HCT116 (cell line): ENCODE measurements at regions not wholly inside any gene's neighbourhood (a gene's known extent, or its start where the extent isn't known, plus 50 kb on each side); places are given as distances from the start of the nearest gene placed in this dataset.

Experiments used
- ATAC-seq: fragments of 200-7000 bp; cut with Tn5 transposase; 2 replicates; pipeline ENCODE4 v1.9.1; 2020; ENCODE audit warnings: mild to moderate bottlenecking, moderate library complexity
- BruUV-seq: library from RNA; stranded (reverse); fragments of 400-500 nt; replicated peaks from 2 replicates; lab custom pipeline; 2021; lab: Mats Ljungman, UMichigan
- CTCF ChIA-PET: fragments of 300-600 bp; sonication (Branson Sonifier 250); formaldehyde crosslinking; loops from one replicate; lab custom pipeline; 2021; ENCODE audit warnings: antibody characterized with exemption; lab: Charles Lee
- POLR2A ChIA-PET: fragments of 300-600, 350-600 bp; sonication (Branson Sonifier 250); formaldehyde crosslinking; loops from one replicate; lab custom pipeline; 2021; ENCODE audit warnings: antibody characterized with exemption; lab: Charles Lee
- RAD21 ChIA-PET, 2 experiments: fragments of 300-600 bp; sonication (Branson Sonifier 250); formaldehyde crosslinking; loops; one replicate each; lab custom pipeline; 2023; ENCODE audit warnings: low total read pairs in 2 of 2; ENCODE audit not compliant: uncharacterized antibody in 2 of 2, unreplicated experiment in 2 of 2, low non-redundant PET in 1 of 2; lab: Charles Lee
- DNase-seq: peaks from one replicate; pipeline ENCODE4 v3.0.0-alpha.2; 2010; ENCODE audit warnings: low read depth, low spot score
- H2AFZ ChIP-seq: fragments of 200-600 bp; shearing (Covaris generic), sonication (generic); 2 replicates; pipeline ENCODE4 v1.6.1; 2017; ENCODE audit warnings: low read depth, mixed run types, mixed read lengths, antibody characterized with exemption, low read length; ENCODE audit not compliant: poor library complexity, severe bottlenecking
- H3K27ac ChIP-seq: 2 replicates; pipeline ENCODE4 v1.5.1; 2012; ENCODE audit warnings: low read depth, low read length
- H3K27me3 ChIP-seq: fragments of 200-600 bp; sonication (generic); 2 replicates; pipeline ENCODE4 v1.6.1; 2016; ENCODE audit warnings: mixed run types, low read length, mixed read lengths; ENCODE audit not compliant: insufficient read depth
- H3K36me3 ChIP-seq, 2 experiments: fragments of 200-500 bp in 1 of 2; fragments of 200-600 bp in 1 of 2; sonication (Bioruptor generic) in 1 of 2; sonication (generic) in 1 of 2; 2 replicates each; pipeline versions ENCODE4 v1.5.1 to v1.6.1; 2014 to 2016; ENCODE audit warnings: low read length in 2 of 2, inconsistent platforms in 1 of 2, mixed read lengths in 1 of 2, mixed run types in 1 of 2; ENCODE audit not compliant: insufficient read depth in 2 of 2, control insufficient read depth in 1 of 2
- H3K4me1 ChIP-seq, 2 experiments: fragments of 200-600 bp in 1 of 2; sonication (generic) in 1 of 2; 2 replicates each; pipeline versions ENCODE4 v1.5.1 to v1.6.1; 2012 to 2017; ENCODE audit warnings: low read length in 2 of 2, inconsistent platforms in 1 of 2, mild to moderate bottlenecking in 1 of 2, mixed read lengths in 1 of 2, mixed run types in 1 of 2, moderate library complexity in 1 of 2; ENCODE audit not compliant: insufficient read depth in 2 of 2, control insufficient read depth in 1 of 2
- H3K4me2 ChIP-seq: fragments of 200-600 bp; sonication (generic); 2 replicates; pipeline ENCODE4 v1.6.1; 2017; ENCODE audit warnings: mixed run types, low read length, mixed read lengths
- H3K4me3 ChIP-seq, 2 experiments: fragments of 200-600 bp in 1 of 2; sonication (generic) in 1 of 2; replicated peaks in 1 of 2; 2 replicates each; pipeline ENCODE4 v1.5.1; 2011 to 2016; ENCODE audit warnings: low read length in 2 of 2, control low read depth in 1 of 2, low read depth in 1 of 2, mild to moderate bottlenecking in 1 of 2, mixed read lengths in 1 of 2, mixed run types in 1 of 2
- H3K79me2 ChIP-seq: fragments of 200-600 bp; sonication (generic); 2 replicates; pipeline ENCODE4 v1.6.1; 2017; ENCODE audit warnings: mild to moderate bottlenecking, mixed run types, low read length, moderate library complexity, mixed read lengths; ENCODE audit not compliant: insufficient read depth
- H3K9ac ChIP-seq: fragments of 200-600 bp; sonication (generic); 2 replicates; pipeline ENCODE4 v1.6.1; 2016; ENCODE audit warnings: low read length, mixed read lengths
- H3K9me2 ChIP-seq: fragments of 200-600 bp; sonication (generic), shearing (Covaris generic); 2 replicates; pipeline ENCODE4 v1.6.1; 2017; ENCODE audit warnings: mixed run types, mild to moderate bottlenecking, moderate library complexity; ENCODE audit not compliant: insufficient read depth
- H3K9me3 ChIP-seq, 2 experiments: fragments of 200-500 bp in 1 of 2; fragments of 200-600 bp in 1 of 2; sonication (Bioruptor generic) in 1 of 2; sonication (generic) in 1 of 2; 2 replicates each; pipeline ENCODE4 v1.6.1; 2014 to 2017; ENCODE audit warnings: low read length in 2 of 2, mixed read lengths in 2 of 2, inconsistent platforms in 1 of 2, low read depth in 1 of 2, mild to moderate bottlenecking in 1 of 2, mixed run types in 1 of 2, moderate library complexity in 1 of 2; ENCODE audit not compliant: control insufficient read depth in 1 of 2, insufficient read depth in 1 of 2
- H4K20me1 ChIP-seq: fragments of 200-600 bp; sonication (generic), shearing (Covaris generic); 2 replicates; pipeline ENCODE4 v1.6.1; 2017; ENCODE audit warnings: mixed run types, mild to moderate bottlenecking, moderate library complexity; ENCODE audit not compliant: insufficient read depth
- CEBPB ChIP-seq: IDR thresholded peaks from 2 replicates; pipeline ENCODE4 v1.6.1; 2012; ENCODE audit warnings: low read depth
- ELF1 ChIP-seq: IDR thresholded peaks from 2 replicates; pipeline ENCODE4 v1.6.1; 2012; ENCODE audit warnings: low read depth, borderline replicate concordance
- EZH2phosphoT487 ChIP-seq: fragments of 200-600 bp; IDR thresholded peaks from 2 replicates; pipeline ENCODE4 v1.6.1; 2018; ENCODE audit warnings: antibody characterized with exemption, borderline replicate concordance
- FOSL1 ChIP-seq: IDR thresholded peaks from 2 replicates; pipeline ENCODE4 v1.6.1; 2012; ENCODE audit warnings: low read depth
- JUND ChIP-seq: IDR thresholded peaks from 2 replicates; pipeline ENCODE4 v1.6.1; 2012
- intact Hi-C: fragments of 100-400 bp; cut with micrococcal nuclease; formaldehyde crosslinking; loops from 2 replicates; pipeline ENCODE4 v1.10.0; 2022
- TF ChIP-seq, protein P1 (sequence below): IDR thresholded peaks from 2 replicates; pipeline ENCODE4 v1.6.1; 2012; ENCODE audit warnings: low read depth
- TF ChIP-seq, protein P2 (sequence below): IDR thresholded peaks from 2 replicates; pipeline ENCODE4 v1.6.1; 2012

GRCh38 chr4:46444318-46445000, 54.5 kb upstream of the GABRA2 start:
- Histone ChIP-seq H3K4me1 (no peaks in the 10 kb centered on the region), H3K9ac (no peak overlapping the region), H3K4me2 (no peak overlapping the region), H3K79me2 (no peaks in the 10 kb centered on the region), H3K36me3 (no peaks in the 10 kb centered on the region), H3K4me3 (no peak overlapping the region), H2AFZ (no peak overlapping the region), H3K27ac (no peak overlapping the region), H3K9me3 (peaks cover 0 to 19% of the 10 kb centered on the region in 2 experiments; a peak in 2 of 4 replicates), H3K9me2 (no peaks in the 10 kb centered on the region)
- intact Hi-C loops = no loop called here
- BruUV-seq = no TSS peak
- ChIA-PET POLR2A (no interaction called here), CTCF (no interaction called here), RAD21 (no interaction called here)
- ATAC-seq (no peak), DNase-seq (no peak)
- TF ChIP-seq, protein P1, sequence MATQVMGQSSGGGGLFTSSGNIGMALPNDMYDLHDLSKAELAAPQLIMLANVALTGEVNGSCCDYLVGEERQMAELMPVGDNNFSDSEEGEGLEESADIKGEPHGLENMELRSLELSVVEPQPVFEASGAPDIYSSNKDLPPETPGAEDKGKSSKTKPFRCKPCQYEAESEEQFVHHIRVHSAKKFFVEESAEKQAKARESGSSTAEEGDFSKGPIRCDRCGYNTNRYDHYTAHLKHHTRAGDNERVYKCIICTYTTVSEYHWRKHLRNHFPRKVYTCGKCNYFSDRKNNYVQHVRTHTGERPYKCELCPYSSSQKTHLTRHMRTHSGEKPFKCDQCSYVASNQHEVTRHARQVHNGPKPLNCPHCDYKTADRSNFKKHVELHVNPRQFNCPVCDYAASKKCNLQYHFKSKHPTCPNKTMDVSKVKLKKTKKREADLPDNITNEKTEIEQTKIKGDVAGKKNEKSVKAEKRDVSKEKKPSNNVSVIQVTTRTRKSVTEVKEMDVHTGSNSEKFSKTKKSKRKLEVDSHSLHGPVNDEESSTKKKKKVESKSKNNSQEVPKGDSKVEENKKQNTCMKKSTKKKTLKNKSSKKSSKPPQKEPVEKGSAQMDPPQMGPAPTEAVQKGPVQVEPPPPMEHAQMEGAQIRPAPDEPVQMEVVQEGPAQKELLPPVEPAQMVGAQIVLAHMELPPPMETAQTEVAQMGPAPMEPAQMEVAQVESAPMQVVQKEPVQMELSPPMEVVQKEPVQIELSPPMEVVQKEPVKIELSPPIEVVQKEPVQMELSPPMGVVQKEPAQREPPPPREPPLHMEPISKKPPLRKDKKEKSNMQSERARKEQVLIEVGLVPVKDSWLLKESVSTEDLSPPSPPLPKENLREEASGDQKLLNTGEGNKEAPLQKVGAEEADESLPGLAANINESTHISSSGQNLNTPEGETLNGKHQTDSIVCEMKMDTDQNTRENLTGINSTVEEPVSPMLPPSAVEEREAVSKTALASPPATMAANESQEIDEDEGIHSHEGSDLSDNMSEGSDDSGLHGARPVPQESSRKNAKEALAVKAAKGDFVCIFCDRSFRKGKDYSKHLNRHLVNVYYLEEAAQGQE = no peak
- TF ChIP-seq EZH2phosphoT487 (no peak), CEBPB (no peak), ELF1 (no peak), FOSL1 (no peak), JUND (no peak)
- TF ChIP-seq, protein P2, sequence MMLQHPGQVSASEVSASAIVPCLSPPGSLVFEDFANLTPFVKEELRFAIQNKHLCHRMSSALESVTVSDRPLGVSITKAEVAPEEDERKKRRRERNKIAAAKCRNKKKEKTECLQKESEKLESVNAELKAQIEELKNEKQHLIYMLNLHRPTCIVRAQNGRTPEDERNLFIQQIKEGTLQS = no peak
- TF ChIP-seq, all 23 proteins: peak for 0
- Histone ChIP-seq H3K27me3 (no peaks in the 10 kb centered on the region), H4K20me1 (no peaks in the 10 kb centered on the region)
